NB4 (cell line): ENCODE measurements at regions not wholly inside any gene's neighbourhood (a gene's known extent, or its start where the extent isn't known, plus 50 kb on each side); places are given as distances from the start of the nearest gene placed in this dataset.
"Not testable (repeated sequence)": the region's sequence is repeated elsewhere in the genome, so short reads cannot be mapped to it uniquely, and the experiment has no call there.

Source experiments
- DNase-seq: peaks from one replicate; pipeline ENCODE4 v3.0.0; 2010; ENCODE audit warnings: low read depth
- H3K4me3 ChIP-seq: one replicate; pipeline ENCODE4 v1.5.1; 2011; ENCODE audit warnings: mild to moderate bottlenecking, low read depth, low read length, moderate library complexity
- CTCF ChIP-seq: IDR thresholded peaks from one replicate; pipeline ENCODE4 v1.5.1; 2012; ENCODE audit warnings: low read depth, low read length
- MAX ChIP-seq: IDR thresholded peaks from 2 replicates; pipeline ENCODE4 v1.6.1; 2011; ENCODE audit warnings: low read depth, low read length
- MYC ChIP-seq: IDR thresholded peaks from 2 replicates; pipeline ENCODE4 v1.6.1; 2011; ENCODE audit warnings: low read depth, low read length
- POLR2A ChIP-seq: IDR thresholded peaks from 2 replicates; pipeline ENCODE4 v1.6.1; 2011; ENCODE audit warnings: mild to moderate bottlenecking; ENCODE audit not compliant: insufficient read length; ENCODE audit errors: extremely low read depth

- TF ChIP-seq CTCF, result no peak
- no peak for TF ChIP-seq MYC
- no peak for TF ChIP-seq MAX
- no peak for TF ChIP-seq POLR2A
- H3K4me3 ChIP-seq, result no peak overlapping the region
- DNase-seq, result no peak
Observed at GRCh38 chr5:161002571-161003074, 150.6 kb upstream of the ATP10B start.

GRCh38 chr5:161001604-161002003 lies 149.6 kb upstream of the ATP10B start:
- no peak for TF ChIP-seq MAX
- no peak for TF ChIP-seq POLR2A
- TF ChIP-seq MYC, result no peak
- no peak for TF ChIP-seq CTCF
- no peak for DNase-seq
- no peak overlapping the region for H3K4me3 ChIP-seq

- H3K4me3 ChIP-seq, DNase-seq: not testable (repeated sequence)
Observed at GRCh38 chr5:161001142-161001541, 149.1 kb upstream of the ATP10B start.

- TF ChIP-seq CTCF, result no peak
- no peak for TF ChIP-seq MYC
- TF ChIP-seq MAX, result no peak
- TF ChIP-seq POLR2A, result no peak
- DNase-seq, result no peak
- H3K4me3 ChIP-seq, result no peak overlapping the region
Observed at GRCh38 chr5:160991205-160991604, 139.2 kb upstream of the ATP10B start.

- H3K4me3 ChIP-seq, result no peak overlapping the region
- TF ChIP-seq MAX, result no peak
- no peak for TF ChIP-seq POLR2A
- TF ChIP-seq CTCF, result no peak
- TF ChIP-seq MYC, result no peak
- DNase-seq, result no peak
Observed at GRCh38 chr5:160979385-160979784, 127.4 kb upstream of the ATP10B start.

GRCh38 chr5:160978944-160979343 lies 126.9 kb upstream of the ATP10B start:
- TF ChIP-seq MYC, result no peak
- TF ChIP-seq CTCF, result no peak
- TF ChIP-seq MAX, result no peak
- TF ChIP-seq POLR2A, result no peak
- no peak overlapping the region for H3K4me3 ChIP-seq
- no peak for DNase-seq

GRCh38 chr5:160976181-160976580 lies 124.2 kb upstream of the ATP10B start:
- H3K4me3 ChIP-seq, result no peak overlapping the region
- no peak for TF ChIP-seq MYC
- no peak for TF ChIP-seq POLR2A
- no peak for TF ChIP-seq CTCF
- TF ChIP-seq MAX, result no peak
- no peak for DNase-seq
